GM12865 (cell line): ENCODE measurements at regions not wholly inside any gene's neighbourhood (a gene's known extent, or its start where the extent isn't known, plus 50 kb on each side); places are given as distances from the start of the nearest gene placed in this dataset.
"Not testable (repeated sequence)": the region's sequence is repeated elsewhere in the genome, so short reads cannot be mapped to it uniquely, and the experiment has no call there.

ENCODE experiments used
- DNase-seq: peaks from one replicate; pipeline ENCODE4 v3.0.0; 2010; ENCODE audit warnings: low read depth
- H3K4me3 ChIP-seq: 2 replicates; pipeline ENCODE4 v1.5.1; 2011; ENCODE audit warnings: mild to moderate bottlenecking, low read depth, low read length, control low read depth
- TF ChIP-seq, protein P1 (sequence below): IDR thresholded peaks from 2 replicates; pipeline ENCODE4 v1.5.1; 2011; ENCODE audit warnings: low read length, control low read depth, low read depth, inconsistent platforms; ENCODE audit not compliant: insufficient read depth; ENCODE audit errors: missing control alignments

DNA sequence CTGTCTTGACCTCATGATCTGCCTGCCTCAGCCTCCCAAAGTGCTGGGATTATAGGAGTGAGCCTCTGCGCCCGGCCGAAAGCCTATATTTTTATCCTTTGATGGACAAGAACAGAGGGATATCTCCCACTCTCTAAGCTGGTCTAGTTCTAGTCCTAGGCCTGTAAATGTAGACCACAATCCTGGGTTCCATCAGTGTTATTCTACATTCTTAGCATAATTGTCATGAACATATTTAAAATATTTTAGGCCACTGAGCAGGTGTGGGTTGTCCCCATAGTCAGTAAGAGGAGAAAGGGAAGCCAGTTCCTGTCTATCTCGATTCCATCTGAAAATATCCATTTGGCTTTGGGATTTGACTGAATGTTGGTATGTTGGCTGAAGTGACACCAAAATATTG lies 118.1 kb downstream of the EBLN2 start:
- TF ChIP-seq, protein P1, sequence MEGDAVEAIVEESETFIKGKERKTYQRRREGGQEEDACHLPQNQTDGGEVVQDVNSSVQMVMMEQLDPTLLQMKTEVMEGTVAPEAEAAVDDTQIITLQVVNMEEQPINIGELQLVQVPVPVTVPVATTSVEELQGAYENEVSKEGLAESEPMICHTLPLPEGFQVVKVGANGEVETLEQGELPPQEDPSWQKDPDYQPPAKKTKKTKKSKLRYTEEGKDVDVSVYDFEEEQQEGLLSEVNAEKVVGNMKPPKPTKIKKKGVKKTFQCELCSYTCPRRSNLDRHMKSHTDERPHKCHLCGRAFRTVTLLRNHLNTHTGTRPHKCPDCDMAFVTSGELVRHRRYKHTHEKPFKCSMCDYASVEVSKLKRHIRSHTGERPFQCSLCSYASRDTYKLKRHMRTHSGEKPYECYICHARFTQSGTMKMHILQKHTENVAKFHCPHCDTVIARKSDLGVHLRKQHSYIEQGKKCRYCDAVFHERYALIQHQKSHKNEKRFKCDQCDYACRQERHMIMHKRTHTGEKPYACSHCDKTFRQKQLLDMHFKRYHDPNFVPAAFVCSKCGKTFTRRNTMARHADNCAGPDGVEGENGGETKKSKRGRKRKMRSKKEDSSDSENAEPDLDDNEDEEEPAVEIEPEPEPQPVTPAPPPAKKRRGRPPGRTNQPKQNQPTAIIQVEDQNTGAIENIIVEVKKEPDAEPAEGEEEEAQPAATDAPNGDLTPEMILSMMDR: no peak
- no peak for DNase-seq
- no peak overlapping the region for H3K4me3 ChIP-seq

DNA sequence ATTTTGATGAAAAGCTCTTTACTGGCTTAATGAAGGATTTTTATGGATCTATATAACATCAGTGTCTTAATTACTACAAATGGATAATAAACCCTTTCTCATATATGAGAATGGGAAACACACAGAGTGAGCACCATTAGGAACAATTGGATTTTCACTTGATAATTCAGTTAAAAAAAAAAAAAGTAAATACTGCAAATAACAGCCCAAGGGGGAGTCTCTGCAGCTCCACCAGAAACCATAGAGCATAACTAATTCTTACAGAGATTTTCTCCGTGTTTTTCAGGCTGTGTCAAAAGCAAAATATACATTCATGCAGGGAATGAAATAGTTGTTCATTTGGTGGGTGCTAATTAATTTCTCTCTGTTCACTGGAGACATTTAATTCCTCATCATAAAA lies 125.3 kb downstream of the EBLN2 start:
- TF ChIP-seq, protein P1: no peak
- no peak for DNase-seq
- H3K4me3 ChIP-seq: no peak overlapping the region

DNA sequence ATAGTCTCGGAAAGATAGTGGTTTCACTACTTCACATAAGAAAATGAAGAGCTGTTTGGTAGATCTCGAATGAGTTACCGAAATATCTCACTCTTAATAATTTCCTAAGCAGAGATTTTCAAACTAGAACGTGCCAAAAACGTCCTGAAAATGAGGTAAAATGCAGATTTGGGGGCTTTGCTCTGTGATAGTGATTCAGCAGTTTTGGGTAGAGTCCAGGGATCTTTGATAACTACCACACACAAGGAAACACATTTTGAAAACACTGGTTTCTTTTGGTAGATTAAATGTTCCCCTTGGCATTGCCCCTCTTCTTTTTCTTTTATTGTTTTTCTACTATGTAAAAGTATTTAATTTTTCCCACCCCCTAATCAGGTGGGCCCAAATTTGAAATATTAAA lies 125.9 kb downstream of the EBLN2 start:
- H3K4me3 ChIP-seq: no peak overlapping the region
- TF ChIP-seq, protein P1: no peak
- DNase-seq: no peak

DNA sequence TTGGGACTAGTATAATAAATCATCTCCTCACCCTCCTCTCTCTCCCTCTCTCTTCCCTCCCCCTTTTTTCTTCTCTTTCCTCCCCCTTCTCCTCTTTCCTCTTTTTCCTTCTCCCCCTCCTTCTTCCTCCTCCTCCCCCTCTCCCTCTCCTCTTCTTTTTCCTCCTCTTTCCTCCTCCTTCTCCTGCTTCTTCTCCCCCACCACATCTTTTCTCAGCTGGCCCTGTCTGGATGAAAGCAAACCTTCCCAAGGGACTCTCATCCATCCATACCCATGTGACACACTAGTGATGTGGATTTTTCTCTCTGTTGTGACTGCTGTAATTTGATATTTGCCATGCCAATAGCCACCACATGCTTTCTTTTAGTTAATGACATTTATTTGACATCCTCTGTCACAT lies 127.2 kb downstream of the EBLN2 start:
- TF ChIP-seq, protein P1: no peak
- no peak overlapping the region for H3K4me3 ChIP-seq
- DNase-seq: no peak

DNA sequence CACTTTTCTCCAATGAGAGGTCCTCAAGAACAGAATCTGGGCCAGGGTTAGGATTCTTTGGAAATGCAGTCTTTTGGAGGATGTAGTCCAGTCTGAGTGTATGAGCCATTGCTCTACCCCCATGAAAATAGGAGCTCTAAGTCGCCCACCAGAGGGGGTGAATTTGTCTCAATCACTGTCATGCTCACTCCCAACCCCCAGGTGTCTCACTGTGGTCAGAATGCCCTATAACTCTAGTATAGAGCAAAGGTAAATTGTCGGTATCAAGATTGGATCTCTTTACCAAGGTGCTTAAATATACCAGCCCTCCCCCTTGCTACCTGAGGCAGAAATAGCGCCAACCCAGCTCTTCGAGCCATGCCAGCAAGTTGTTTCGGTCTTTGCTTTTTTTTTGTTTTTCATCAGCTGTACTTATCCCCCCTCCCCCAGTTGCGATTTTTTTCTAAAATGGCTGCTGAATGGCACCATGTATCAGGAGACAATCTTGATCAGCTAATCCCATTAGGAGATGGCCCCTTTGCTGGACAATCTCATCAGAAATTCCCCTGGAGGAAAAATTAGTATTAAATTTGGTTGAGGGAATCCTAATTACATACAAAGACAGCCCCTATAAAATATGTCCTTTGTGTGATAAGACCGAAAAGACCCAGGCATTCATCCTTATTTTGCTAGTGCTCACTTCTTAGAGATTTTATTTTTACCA lies 130.7 kb downstream of the EBLN2 start:
- no peak overlapping the region for H3K4me3 ChIP-seq
- DNase-seq: peak; percentile 5
- TF ChIP-seq, protein P1: no peak

DNA sequence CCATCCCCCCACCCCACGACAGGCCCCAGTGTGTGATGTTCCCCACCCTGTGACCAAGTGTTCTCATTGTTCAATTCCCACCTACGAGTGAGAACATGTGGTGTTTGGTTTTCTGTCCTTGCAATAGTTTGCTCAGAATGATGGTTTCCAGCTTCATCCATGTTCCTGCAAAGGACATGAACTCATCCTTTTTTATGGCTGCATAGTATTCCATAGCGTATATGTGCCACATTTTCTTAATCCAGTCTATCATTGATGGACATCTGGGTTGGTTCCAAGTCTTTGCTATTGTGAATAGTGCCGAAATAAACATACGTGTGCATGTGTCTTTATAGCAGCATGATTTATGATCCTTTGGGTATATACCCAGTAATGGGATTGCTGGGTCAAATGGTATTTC lies 132.5 kb downstream of the EBLN2 start:
- DNase-seq: not testable (repeated sequence)

DNA sequence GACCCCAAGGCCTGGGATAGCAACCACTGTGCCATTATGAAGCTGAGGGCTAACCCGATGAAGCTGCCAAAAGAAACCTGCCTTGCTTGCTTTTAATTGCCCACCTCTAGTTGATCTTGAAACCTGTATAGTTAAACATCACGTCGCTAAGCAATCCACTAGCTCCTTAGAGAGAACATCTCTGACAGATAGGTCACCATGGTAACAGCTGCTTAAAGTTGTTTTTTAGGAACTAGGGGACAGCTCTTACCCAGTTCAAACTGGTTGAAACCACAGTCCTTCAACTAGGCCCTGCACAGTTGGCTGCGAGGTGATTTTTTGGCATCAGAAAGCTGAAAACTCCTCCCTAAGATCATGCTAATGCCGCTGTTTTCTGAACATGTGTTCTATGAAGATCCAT lies 135.7 kb downstream of the EBLN2 start:
- TF ChIP-seq, protein P1: no peak
- DNase-seq: no peak
- no peak overlapping the region for H3K4me3 ChIP-seq

More for the DNA sequence above, 132.5 kb downstream of the EBLN2 start:
- not testable (repeated sequence) for H3K4me3 ChIP-seq
